Immature natural killer cell (primary cell): ENCODE measurements at regions not wholly inside any gene's neighbourhood (a gene's known extent, or its start where the extent isn't known, plus 50 kb on each side); places are given as distances from the start of the nearest gene placed in this dataset.

Experiments used
- DNase-seq, 3 donors: peaks; one replicate each; pipeline ENCODE4 v3.0.0; 2022; ENCODE audit warnings: mixed read lengths in 1 of 3
- H3K27ac Mint-ChIP-seq, 6 donors: one replicate each; pipeline ENCODE4 v1.8.0; 2020; ENCODE audit warnings: mixed read lengths in 6 of 6, mild to moderate bottlenecking in 5 of 6, inconsistent platforms in 4 of 6, moderate library complexity in 3 of 6
- H3K27me3 Mint-ChIP-seq, 3 donors: one replicate each; pipeline ENCODE4 v1.8.0; 2020 to 2021; ENCODE audit warnings: low read depth in 3 of 3, mild to moderate bottlenecking in 3 of 3, mixed read lengths in 3 of 3, moderate library complexity in 3 of 3, inconsistent platforms in 1 of 3
- H3K36me3 Mint-ChIP-seq, 3 donors: one replicate each; pipeline ENCODE4 v1.8.0; 2020; ENCODE audit warnings: mixed read lengths in 3 of 3, inconsistent platforms in 2 of 3, mild to moderate bottlenecking in 2 of 3
- H3K4me1 Mint-ChIP-seq, 2 donors: one replicate each; pipeline ENCODE4 v1.8.0; 2020; ENCODE audit warnings: inconsistent platforms in 2 of 2, mild to moderate bottlenecking in 2 of 2, mixed read lengths in 2 of 2, moderate library complexity in 1 of 2
- H3K4me3 Mint-ChIP-seq, 5 donors: one replicate each; pipeline ENCODE4 v1.8.0; 2020; ENCODE audit warnings: mild to moderate bottlenecking in 5 of 5, mixed read lengths in 5 of 5, inconsistent platforms in 3 of 5, moderate library complexity in 3 of 5
- H3K9me3 Mint-ChIP-seq, 6 donors: one replicate each; pipeline ENCODE4 v1.8.0; 2020; ENCODE audit warnings: mild to moderate bottlenecking in 6 of 6, mixed read lengths in 6 of 6, inconsistent platforms in 4 of 6, moderate library complexity in 3 of 6

DNA sequence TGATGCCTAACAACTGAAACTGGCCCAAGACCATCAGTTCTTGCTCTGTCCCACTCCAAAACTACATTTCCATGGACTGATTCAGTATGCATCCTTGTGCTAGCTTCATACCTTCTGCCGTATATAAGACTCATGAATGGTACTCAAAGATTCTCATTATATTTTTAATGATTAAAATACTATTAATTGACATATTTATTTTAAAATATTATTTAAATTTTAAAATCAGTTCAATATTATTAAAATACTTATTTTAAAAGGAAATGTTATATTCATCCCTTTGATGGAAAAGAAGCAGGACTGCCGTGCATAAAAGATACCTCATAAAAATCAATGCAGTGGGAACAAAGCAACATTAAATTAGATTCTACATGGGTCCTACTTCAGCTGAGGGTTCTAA, 153.4 kb downstream of the AXIN2 start:
- no peak overlapping the region for H3K4me3 Mint-ChIP-seq
- H3K9me3 Mint-ChIP-seq, result no peaks in the 10 kb centered on the region
- H3K27me3 Mint-ChIP-seq, result peaks cover 5 to 10% (median 7%) of the 10 kb centered on the region in 3 donors
- DNase-seq, result no peak
- no peaks in the 10 kb centered on the region for H3K4me1 Mint-ChIP-seq
- H3K36me3 Mint-ChIP-seq, result no peaks in the 10 kb centered on the region
- H3K27ac Mint-ChIP-seq, result no peak overlapping the region

DNA sequence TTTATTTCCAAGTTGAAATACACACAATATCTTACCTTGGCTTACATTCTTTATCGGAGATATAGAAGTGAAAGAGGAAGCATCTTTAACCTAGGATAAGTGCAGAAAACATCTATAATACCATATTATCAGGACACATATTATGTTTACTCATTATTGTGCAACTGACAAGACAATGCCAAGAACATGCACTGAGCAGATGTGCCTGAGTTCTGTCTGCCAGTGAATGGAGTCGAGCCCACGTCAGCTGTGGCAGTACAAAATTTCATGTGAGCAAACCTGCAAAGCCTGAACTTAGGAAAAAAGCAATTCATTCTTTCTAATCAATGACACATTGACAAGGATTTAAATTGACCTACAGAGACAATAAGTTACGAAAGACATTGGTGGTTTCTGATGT, 154.4 kb downstream of the AXIN2 start:
- Mint-ChIP-seq H3K9me3 (no peaks in the 10 kb centered on the region), H3K27ac (no peak overlapping the region), H3K4me3 (no peak overlapping the region), H3K4me1 (no peaks in the 10 kb centered on the region), H3K27me3 (peaks cover 5 to 10% (median 10%) of the 10 kb centered on the region in 3 donors), H3K36me3 (no peaks in the 10 kb centered on the region)
- no peak for DNase-seq

DNA sequence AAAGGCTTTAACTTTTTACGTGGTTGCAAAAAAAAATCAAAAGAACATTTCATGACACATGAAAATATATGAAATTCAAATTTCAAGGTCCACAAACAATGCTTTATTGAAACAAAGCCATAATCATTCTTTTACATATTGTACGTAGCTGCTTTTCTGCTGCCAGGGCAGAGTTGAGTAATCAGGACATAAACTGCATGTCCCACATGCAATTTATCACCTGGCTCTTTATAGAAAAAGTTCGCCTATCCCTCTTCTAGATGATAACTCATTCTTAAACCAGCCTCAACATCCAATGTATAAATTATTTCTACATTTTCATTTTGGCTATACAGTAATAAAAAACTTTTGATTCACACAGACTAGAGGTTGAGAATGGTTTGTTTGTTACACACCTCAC, 154.9 kb downstream of the AXIN2 start:
- Mint-ChIP-seq H3K27ac (no peak overlapping the region), H3K9me3 (no peaks in the 10 kb centered on the region), H3K36me3 (no peaks in the 10 kb centered on the region), H3K4me3 (no peak overlapping the region), H3K4me1 (no peaks in the 10 kb centered on the region), H3K27me3 (peaks cover 5 to 10% (median 10%) of the 10 kb centered on the region in 3 donors)
- no peak for DNase-seq

DNA sequence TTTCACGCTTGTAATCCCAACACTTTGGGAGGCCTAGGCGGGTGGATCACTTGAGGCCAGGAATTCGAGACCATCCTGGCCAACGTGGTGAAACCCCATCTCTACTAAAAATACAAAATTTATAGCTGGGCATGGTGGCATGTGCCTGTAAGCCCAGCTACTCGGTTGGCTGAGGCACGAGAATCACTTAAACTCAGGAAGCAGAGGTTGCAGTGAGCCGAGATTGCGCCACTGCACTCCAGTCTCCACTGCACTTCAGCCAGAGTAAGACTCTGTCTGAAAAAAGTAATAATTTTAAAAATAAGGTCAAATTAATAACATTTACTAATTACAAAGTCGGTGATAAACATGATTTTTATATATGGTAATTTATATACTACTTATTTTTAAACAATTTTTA, 155.9 kb downstream of the AXIN2 start:
- H3K4me3 Mint-ChIP-seq, result no peak overlapping the region
- DNase-seq, result no peak
- H3K36me3 Mint-ChIP-seq, result no peaks in the 10 kb centered on the region
- H3K27ac Mint-ChIP-seq, result no peak overlapping the region
- no peaks in the 10 kb centered on the region for H3K9me3 Mint-ChIP-seq
- peaks cover 5 to 11% (median 8%) of the 10 kb centered on the region in 3 donors for H3K27me3 Mint-ChIP-seq
- H3K4me1 Mint-ChIP-seq, result no peaks in the 10 kb centered on the region

DNA sequence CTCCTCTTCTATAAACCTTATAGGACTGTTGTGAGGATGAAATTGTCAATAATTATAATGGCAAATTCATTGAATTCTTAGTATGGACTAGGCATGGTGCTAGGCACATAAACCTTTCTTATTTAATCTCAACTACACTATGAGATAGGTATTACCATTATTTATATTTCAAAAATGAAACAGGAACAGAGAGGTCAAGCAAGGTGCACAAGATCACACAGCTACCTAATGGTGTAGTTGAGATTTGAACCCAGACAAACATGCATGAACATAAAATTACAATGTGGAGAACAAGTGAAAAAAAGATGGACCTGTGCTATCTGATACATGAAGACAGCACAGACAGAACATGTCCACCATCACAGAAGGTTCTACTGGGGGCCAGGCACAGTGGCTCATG, 156.7 kb downstream of the AXIN2 start:
- H3K4me1 Mint-ChIP-seq, result no peaks in the 10 kb centered on the region

DNA sequence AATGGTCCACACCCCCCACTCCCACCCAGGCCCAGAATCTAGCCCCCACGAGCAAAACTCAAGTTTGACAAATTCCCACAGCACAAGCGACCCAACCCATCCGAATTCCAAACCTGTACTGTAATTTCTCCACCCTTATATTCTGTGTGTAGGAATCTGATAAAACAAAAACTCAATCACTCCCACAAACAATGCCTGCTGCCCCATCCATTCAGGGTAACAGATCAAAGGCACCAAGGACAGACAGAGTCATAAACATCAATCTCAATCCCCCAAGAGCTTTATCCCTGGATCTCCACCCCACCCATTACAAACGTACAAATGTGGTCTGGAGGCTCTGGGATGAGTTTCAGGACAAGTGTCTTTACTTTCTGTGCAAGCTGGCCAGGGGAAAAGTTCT, 157.8 kb downstream of the AXIN2 start:
- Mint-ChIP-seq H3K4me1 (no peaks in the 10 kb centered on the region), H3K27me3 (peaks cover 5 to 10% (median 8%) of the 10 kb centered on the region in 3 donors), H3K27ac (no peak overlapping the region), H3K4me3 (no peak overlapping the region), H3K9me3 (no peaks in the 10 kb centered on the region), H3K36me3 (no peaks in the 10 kb centered on the region)
- DNase-seq, result no peak

More for the DNA sequence above, 156.7 kb downstream of the AXIN2 start:
- Mint-ChIP-seq H3K27ac (no peak overlapping the region), H3K27me3 (peaks cover 5 to 16% (median 10%) of the 10 kb centered on the region in 3 donors), H3K9me3 (no peaks in the 10 kb centered on the region), H3K4me3 (no peak overlapping the region), H3K36me3 (no peaks in the 10 kb centered on the region)
- no peak for DNase-seq

DNA sequence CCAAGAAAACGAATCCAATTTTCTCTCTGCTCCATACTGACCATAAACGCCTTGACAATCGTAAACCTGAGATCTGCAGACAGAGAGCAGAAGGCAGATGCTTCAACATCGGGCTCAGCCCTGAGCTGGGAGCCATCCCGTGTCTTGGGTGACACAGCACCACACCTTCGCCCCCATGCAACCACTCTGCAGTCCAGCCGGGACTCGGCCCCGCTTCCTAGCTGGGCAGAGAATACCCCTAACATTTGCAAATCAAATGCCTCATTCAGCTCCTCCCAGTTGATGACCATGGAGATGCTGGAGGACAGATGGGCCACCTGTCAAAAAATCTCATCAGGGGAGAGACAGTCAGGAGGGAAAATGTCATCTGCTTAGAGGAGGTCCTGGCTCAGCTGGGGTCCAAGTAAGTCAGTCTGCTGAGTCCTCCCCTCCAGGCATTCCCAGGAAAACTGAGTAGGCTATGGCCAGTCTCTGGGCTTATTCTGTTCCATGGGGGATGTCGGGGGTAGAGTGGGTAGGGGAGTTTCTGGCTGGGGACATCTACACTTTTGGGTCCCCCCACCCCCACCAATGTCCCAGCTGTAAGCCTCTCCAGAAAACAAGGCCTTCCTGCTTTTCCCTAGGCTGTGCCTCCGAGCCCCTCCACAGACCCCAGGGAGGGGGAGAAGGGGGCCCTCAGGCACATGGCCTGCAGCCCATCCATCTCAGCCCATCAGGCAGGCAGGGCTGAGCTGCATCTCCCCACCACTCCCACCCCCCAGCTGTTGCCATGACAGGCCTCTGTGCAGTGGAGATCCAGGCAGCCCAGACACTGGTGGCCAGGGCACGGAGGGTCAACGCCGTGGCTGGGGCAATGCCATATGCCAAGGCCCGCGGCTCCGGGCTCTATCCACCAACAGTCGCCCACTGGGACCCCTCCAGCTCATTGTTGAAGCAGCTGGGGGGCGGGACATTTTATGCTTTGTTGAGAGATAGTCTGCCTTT, 158.6 kb downstream of the AXIN2 start:
- no peak for DNase-seq
- Mint-ChIP-seq H3K27ac (no peak overlapping the region), H3K4me3 (no peak overlapping the region), H3K4me1 (no peaks in the 10 kb centered on the region), H3K36me3 (no peaks in the 10 kb centered on the region), H3K9me3 (no peaks in the 10 kb centered on the region), H3K27me3 (peaks cover 4 to 10% (median 8%) of the 10 kb centered on the region in 3 donors)

DNA sequence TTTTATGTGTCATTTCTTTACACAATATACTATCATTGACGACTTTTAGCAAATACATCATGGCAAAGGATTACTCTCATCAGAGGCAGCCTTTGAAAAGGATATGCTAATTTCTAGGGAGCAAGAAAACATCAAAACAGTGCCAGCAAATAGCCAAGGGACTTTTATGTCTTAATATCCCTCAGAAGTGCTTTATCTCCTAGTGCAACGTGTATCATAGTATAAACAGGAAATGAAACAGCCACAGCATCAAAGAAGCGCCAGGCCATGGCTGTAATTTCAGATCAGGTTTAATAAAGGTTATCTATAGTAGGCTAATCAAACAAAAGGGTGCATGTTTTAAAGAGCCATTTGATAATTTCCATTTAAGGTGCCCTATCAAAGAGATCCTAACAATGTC, 159.9 kb downstream of the AXIN2 start:
- DNase-seq, result no peak
- no peaks in the 10 kb centered on the region for H3K36me3 Mint-ChIP-seq
- no peak overlapping the region for H3K4me3 Mint-ChIP-seq
- H3K27me3 Mint-ChIP-seq, result peaks cover 3 to 10% (median 8%) of the 10 kb centered on the region in 3 donors
- no peak overlapping the region for H3K27ac Mint-ChIP-seq
- H3K4me1 Mint-ChIP-seq, result no peaks in the 10 kb centered on the region
- H3K9me3 Mint-ChIP-seq, result no peaks in the 10 kb centered on the region

DNA sequence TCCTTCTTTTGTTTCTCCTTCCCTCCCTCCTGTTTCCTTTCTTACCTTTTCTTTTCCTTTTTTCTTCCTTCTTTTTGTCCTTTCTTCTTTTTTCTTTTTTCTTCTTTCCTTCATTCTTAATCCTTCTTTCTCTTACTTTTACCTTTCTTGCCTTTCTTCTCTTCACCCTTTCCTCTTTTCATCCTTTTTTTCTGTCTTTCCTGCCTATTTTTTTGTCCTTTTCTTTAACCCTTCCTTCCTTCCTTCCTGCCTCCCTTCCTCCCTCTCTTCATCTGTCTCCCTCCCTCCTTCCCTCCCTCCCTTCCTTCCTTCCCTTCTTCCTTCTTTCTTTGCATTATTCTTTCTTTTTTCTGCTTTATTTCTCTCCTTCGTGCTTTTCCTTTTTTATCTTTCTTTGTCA, 160.7 kb downstream of the AXIN2 start:
- Mint-ChIP-seq H3K4me1 (no peaks in the 10 kb centered on the region), H3K27ac (no peak overlapping the region), H3K9me3 (no peaks in the 10 kb centered on the region), H3K36me3 (no peaks in the 10 kb centered on the region), H3K4me3 (no peak overlapping the region), H3K27me3 (peaks cover 3 to 10% (median 8%) of the 10 kb centered on the region in 3 donors)
- no peak for DNase-seq

DNA sequence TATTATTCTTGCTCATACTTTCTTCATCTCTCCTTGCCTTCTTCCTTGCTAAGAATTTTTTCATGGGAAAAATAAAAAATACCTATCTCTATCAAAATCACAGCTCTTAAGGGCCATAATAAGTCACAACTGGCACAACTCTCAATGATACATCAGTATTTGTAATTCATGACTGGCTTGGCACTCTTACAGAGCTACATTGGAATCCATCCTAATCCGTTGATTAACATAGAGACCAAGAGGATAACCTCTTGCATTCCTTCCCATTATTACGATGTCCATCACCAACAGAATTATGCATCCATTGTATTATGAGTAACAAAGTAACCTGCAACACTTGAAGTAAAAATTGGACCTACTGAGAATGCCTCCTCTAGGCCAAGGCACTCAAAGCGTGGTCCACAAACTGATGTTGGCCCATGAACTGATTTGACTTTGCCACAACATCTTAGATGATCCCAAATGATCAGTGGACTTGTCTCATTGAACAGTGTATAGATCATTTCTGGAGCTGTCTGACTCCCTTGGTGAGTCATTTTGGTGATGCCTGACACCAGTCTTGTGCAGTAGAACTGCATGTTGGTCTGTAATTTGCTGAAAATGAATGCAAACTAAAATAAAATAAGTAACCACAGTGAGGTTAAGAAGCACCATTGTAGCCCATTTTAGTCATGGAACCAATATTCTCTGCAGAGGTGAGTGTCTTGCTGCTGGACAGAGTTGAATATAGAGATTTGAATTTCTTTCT, 163.2 kb downstream of the AXIN2 start:
- no peaks in the 10 kb centered on the region for H3K36me3 Mint-ChIP-seq
- H3K4me1 Mint-ChIP-seq, result no peaks in the 10 kb centered on the region
- H3K4me3 Mint-ChIP-seq, result no peak overlapping the region
- H3K27me3 Mint-ChIP-seq, result peaks cover 3 to 8% (median 3%) of the 10 kb centered on the region in 3 donors
- DNase-seq, result no peak
- no peak overlapping the region for H3K27ac Mint-ChIP-seq
- H3K9me3 Mint-ChIP-seq, result no peaks in the 10 kb centered on the region

DNA sequence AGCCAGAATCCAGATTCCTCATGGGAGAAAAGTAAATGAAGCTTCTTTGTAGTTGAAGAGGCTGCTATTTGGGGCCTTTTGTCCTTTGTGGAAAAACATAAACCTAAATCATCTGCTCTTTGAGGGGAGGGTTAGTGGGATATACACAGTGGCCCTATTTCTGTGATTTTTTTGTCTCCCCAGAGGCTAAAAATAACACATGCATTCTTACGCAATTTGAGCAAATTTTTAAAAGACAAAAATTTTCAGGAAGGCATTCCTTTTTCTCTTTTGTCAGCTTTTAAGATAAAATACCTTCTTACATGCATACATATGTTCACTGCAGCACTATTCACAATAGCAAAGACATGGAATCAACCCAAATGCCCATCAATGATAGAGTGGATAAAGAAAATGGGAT, 165.5 kb downstream of the AXIN2 start:
- no peak overlapping the region for H3K27ac Mint-ChIP-seq
- H3K27me3 Mint-ChIP-seq, result peaks cover 3 to 7% (median 4%) of the 10 kb centered on the region in 3 donors
- no peak overlapping the region for H3K4me3 Mint-ChIP-seq
- peaks cover 0 to 3% (median 0%) of the 10 kb centered on the region in 6 donors for H3K9me3 Mint-ChIP-seq
- DNase-seq, result no peak
- H3K4me1 Mint-ChIP-seq, result no peaks in the 10 kb centered on the region
- no peaks in the 10 kb centered on the region for H3K36me3 Mint-ChIP-seq

DNA sequence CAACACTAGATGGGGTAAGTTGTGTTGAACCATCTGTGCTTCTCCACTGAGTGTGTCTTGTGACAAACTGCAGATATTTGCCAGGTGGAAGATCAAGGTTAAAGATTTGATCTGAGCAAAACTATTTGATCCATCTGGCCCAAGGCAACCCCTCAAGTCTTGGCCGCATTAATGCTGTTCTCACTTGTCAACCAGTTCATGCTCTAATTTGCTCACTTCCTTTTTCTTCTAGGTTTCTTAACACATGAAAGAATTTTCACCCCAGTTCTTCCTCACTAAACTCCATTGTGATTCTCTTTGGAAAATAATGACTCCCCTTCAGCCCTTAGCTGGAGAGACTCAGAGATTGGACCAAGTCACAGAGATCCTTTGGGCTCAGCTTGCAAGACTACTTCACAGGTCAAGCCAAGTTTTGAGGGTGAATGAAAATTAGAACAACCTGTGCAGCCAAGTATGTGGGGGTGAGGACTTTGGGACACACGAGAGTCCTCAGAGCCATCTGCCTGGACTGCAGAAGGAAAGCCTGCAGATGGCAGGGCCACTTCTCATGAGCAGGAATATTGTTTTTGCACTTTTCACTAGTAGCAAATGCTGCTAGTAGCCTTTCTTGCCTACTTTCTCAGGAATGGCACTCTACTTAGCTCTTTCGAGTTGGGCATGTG, 166.5 kb downstream of the AXIN2 start:
- no peaks in the 10 kb centered on the region for H3K36me3 Mint-ChIP-seq
- no peak overlapping the region for H3K27ac Mint-ChIP-seq
- no peaks in the 10 kb centered on the region for H3K4me1 Mint-ChIP-seq
- H3K4me3 Mint-ChIP-seq, result no peak overlapping the region
- no peak for DNase-seq
- peaks cover 0 to 3% (median 0%) of the 10 kb centered on the region in 6 donors for H3K9me3 Mint-ChIP-seq
- peaks cover 0 to 4% (median 2%) of the 10 kb centered on the region in 3 donors for H3K27me3 Mint-ChIP-seq

DNA sequence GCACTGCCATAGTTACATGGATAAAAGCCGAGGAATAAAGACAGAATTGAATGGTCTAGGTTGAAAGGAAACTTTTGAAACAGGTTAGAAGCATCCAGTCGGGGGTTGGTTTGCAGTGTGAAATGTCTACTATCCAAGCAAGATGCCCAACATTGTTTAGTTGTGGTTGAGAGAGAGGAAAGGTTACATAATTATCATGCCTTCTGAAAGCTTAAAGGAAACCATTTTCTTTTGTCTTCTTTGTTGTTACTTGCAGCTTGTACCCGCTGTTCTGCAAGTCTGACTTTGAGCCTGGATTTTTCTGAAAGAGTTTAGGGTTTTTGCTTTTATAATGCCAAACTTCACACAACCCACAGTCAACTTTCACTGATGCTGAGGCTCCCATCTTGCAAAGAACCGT, 167.9 kb downstream of the AXIN2 start:
- Mint-ChIP-seq H3K4me3 (no peak overlapping the region), H3K27ac (no peak overlapping the region), H3K27me3 (peaks cover 0 to 4% (median 2%) of the 10 kb centered on the region in 3 donors), H3K36me3 (no peaks in the 10 kb centered on the region), H3K9me3 (peaks cover 0 to 3% (median 0%) of the 10 kb centered on the region in 6 donors), H3K4me1 (no peaks in the 10 kb centered on the region)
- DNase-seq, result no peak

DNA sequence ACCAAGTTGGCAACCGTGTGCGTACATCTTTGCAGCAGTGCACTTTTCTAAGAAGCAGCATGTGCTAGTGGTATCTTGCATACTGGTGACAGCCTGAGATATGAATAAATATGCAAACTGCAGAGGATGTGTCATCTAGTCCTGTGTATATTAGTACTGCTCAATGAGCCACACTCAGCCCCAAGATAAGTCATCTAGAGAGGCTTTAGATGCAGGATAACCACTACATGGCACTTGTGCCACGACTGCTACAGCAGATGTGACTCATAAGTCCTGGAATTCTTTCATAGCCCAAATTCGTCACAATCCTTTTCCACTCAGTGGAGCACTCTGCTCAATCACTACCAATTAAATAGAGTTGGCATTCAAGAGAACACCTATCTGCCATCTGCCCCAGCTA, 171.5 kb downstream of the AXIN2 start:
- H3K4me3 Mint-ChIP-seq, result no peak overlapping the region
- H3K36me3 Mint-ChIP-seq, result no peaks in the 10 kb centered on the region
- peaks cover 0 to 3% (median 0%) of the 10 kb centered on the region in 6 donors for H3K9me3 Mint-ChIP-seq
- no peak for DNase-seq
- peaks cover 2 to 4% (median 4%) of the 10 kb centered on the region in 3 donors for H3K27me3 Mint-ChIP-seq
- H3K27ac Mint-ChIP-seq, result no peak overlapping the region
- H3K4me1 Mint-ChIP-seq, result no peaks in the 10 kb centered on the region
